GM12892 (cell line): ENCODE measurements at regions not wholly inside any gene's neighbourhood (a gene's known extent, or its start where the extent isn't known, plus 50 kb on each side); places are given as distances from the start of the nearest gene placed in this dataset.

Experiments
- POLR2AphosphoS5 ChIP-seq: IDR thresholded peaks from 2 replicates; pipeline ENCODE4 v1.6.1; 2011; ENCODE audit warnings: low read depth, low read length, control low read depth
- TAF1 ChIP-seq: IDR thresholded peaks from 2 replicates; pipeline ENCODE4 v1.6.1; 2011; ENCODE audit warnings: low read depth, mild to moderate bottlenecking, control low read depth, low read length, borderline replicate concordance

GRCh38 chr6:149157126-149157525 is 160.4 kb upstream of the TAB2 start:
- no peak for TF ChIP-seq POLR2AphosphoS5
- TF ChIP-seq TAF1 = no peak
